Neural cell (in vitro differentiated cells): ENCODE measurements at regions not wholly inside any gene's neighbourhood (a gene's known extent, or its start where the extent isn't known, plus 50 kb on each side); places are given as distances from the start of the nearest gene placed in this dataset.

ENCODE experiments used
- H2AFZ ChIP-seq: fragments of 200-600, 300-800 bp; sonication (generic), shearing (Covaris generic); 2 replicates; pipeline ENCODE4 v1.6.0; 2014; ENCODE audit warnings: low read depth, mild to moderate bottlenecking, antibody characterized with exemption, low read length, moderate library complexity
- H3F3A ChIP-seq: fragments of 200-600 bp; shearing (Covaris generic); 2 replicates; pipeline ENCODE4 v1.6.1; 2016; ENCODE audit warnings: mild to moderate bottlenecking, moderate library complexity, mixed read lengths, antibody characterized with exemption, low read length; ENCODE audit not compliant: insufficient read depth, poor library complexity, severe bottlenecking
- H3K27ac ChIP-seq: fragments of 200-600, 300-800 bp; sonication (generic), shearing (Covaris generic); 2 replicates; pipeline ENCODE4 v1.5.1; 2014; ENCODE audit warnings: mild to moderate bottlenecking, low read length, moderate library complexity
- H3K27me3 ChIP-seq: fragments of 300-800, 200-600 bp; sonication (generic), shearing (Covaris generic); 2 replicates; pipeline ENCODE4 v1.6.0; 2014; ENCODE audit warnings: mild to moderate bottlenecking, low read depth, low read length, moderate library complexity; ENCODE audit not compliant: insufficient read depth
- H3K36me3 ChIP-seq: fragments of 300-800, 200-600 bp; sonication (generic), shearing (Covaris generic); 2 replicates; pipeline ENCODE4 v1.5.1; 2014; ENCODE audit warnings: mild to moderate bottlenecking, antibody characterized with exemption, low read length, moderate library complexity; ENCODE audit not compliant: insufficient read depth
- H3K4me2 ChIP-seq: fragments of 300-800, 200-600 bp; sonication (generic), shearing (Covaris generic); 2 replicates; pipeline ENCODE4 v1.6.0; 2014; ENCODE audit warnings: mild to moderate bottlenecking, low read length
- H3K4me3 ChIP-seq: fragments of 300-800, 200-600 bp; sonication (generic), shearing (Covaris generic); 2 replicates; pipeline ENCODE4 v1.5.1; 2014; ENCODE audit warnings: mild to moderate bottlenecking, low read length, moderate library complexity
- H3K79me2 ChIP-seq: fragments of 200-600 bp; shearing (Covaris generic); replicated peaks from 2 replicates; pipeline ENCODE4 v1.6.0; 2014; ENCODE audit warnings: mild to moderate bottlenecking, low read length, moderate library complexity; ENCODE audit not compliant: insufficient read depth
- H3K9ac ChIP-seq: fragments of 300-800, 200-600 bp; sonication (generic), shearing (Covaris generic); 2 replicates; pipeline ENCODE4 v1.6.1; 2016; ENCODE audit warnings: mild to moderate bottlenecking, low read length, mixed read lengths
- H3K9me2 ChIP-seq: fragments of 200-600 bp; shearing (Covaris generic); 2 replicates; pipeline ENCODE4 v1.6.1; 2016; ENCODE audit warnings: mild to moderate bottlenecking, low read length, mixed read lengths; ENCODE audit not compliant: insufficient read depth
- H3K9me3 ChIP-seq: fragments of 200-600, 300-800 bp; sonication (generic), shearing (Covaris generic); 2 replicates; pipeline ENCODE4 v1.6.1; 2016; ENCODE audit warnings: mild to moderate bottlenecking, mixed run types, low read length, moderate library complexity, mixed read lengths
- H4K20me1 ChIP-seq: fragments of 200-600 bp; shearing (Covaris generic); 2 replicates; pipeline ENCODE4 v1.6.1; 2016; ENCODE audit warnings: mild to moderate bottlenecking, mixed run types; ENCODE audit not compliant: insufficient read depth
- EP300 ChIP-seq: fragments of 450-650 bp; conservative IDR thresholded peaks from 2 replicates; pipeline ENCODE4 v1.6.1; 2014; ENCODE audit warnings: antibody characterized with exemption, mild to moderate bottlenecking, moderate library complexity; ENCODE audit not compliant: poor library complexity, severe bottlenecking
- EZH2 ChIP-seq: fragments of 200-600, 300-800 bp; shearing (Covaris generic), sonication (generic); IDR thresholded peaks from 2 replicates; pipeline ENCODE4 v1.6.1; 2014; ENCODE audit warnings: antibody characterized with exemption, low read length, borderline replicate concordance, mild to moderate bottlenecking; ENCODE audit not compliant: insufficient read depth, poor library complexity, severe bottlenecking
- MXI1 ChIP-seq: fragments of 450-650 bp; conservative IDR thresholded peaks from 2 replicates; pipeline ENCODE4 v1.6.1; 2014; ENCODE audit warnings: antibody characterized with exemption, mild to moderate bottlenecking; ENCODE audit not compliant: poor library complexity, severe bottlenecking
- POLR2AphosphoS5 ChIP-seq: IDR thresholded peaks from 2 replicates; pipeline ENCODE4 v1.6.1; 2012
- RAD21 ChIP-seq: fragments of 450-650 bp; conservative IDR thresholded peaks from 2 replicates; pipeline ENCODE4 v1.6.1; 2014; ENCODE audit warnings: antibody characterized with exemption, mild to moderate bottlenecking, moderate library complexity
- SMC3 ChIP-seq: fragments of 450-650 bp; conservative IDR thresholded peaks from 2 replicates; pipeline ENCODE4 v1.6.1; 2014; ENCODE audit warnings: antibody characterized with exemption, mild to moderate bottlenecking, moderate library complexity; ENCODE audit not compliant: poor library complexity
- TAF1 ChIP-seq: IDR thresholded peaks from 2 replicates; pipeline ENCODE4 v1.6.1; 2012; ENCODE audit warnings: low read depth
- TF ChIP-seq, protein P1 (sequence below): IDR thresholded peaks from 2 replicates; pipeline ENCODE4 v1.6.1; 2012; ENCODE audit warnings: borderline replicate concordance
- TF ChIP-seq, protein P2 (sequence below): fragments of 450-650 bp; IDR thresholded peaks from 2 replicates; pipeline ENCODE4 v1.5.1; 2014; ENCODE audit warnings: antibody characterized with exemption, mild to moderate bottlenecking, moderate library complexity; ENCODE audit not compliant: poor library complexity, severe bottlenecking

DNA sequence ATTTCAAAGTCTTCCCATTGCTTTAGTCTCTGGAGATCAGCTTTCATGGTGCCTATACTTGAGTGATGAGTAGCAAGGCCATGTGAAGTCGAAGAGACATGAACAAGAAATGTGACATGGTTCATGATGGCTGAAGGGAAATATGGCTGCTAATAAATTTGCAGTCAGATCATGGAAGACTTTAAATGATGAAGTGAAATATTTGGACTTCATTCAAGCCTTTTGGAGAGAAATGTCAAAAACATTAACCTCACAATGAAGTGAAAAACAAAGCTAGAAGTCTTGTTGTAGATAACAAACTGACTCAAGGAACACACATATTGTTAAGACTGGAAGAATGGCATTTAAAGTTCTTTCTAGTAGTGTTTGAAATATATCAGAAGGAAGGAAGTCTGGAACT lies 120.3 kb upstream of the CCDC54 start:
- Histone ChIP-seq H3K4me3 (no peak overlapping the region), H3K79me2 (no peaks in the 10 kb centered on the region), H3K9ac (no peak overlapping the region), H2AFZ (no peak overlapping the region), H3K36me3 (no peaks in the 10 kb centered on the region), H4K20me1 (no peaks in the 10 kb centered on the region), H3K9me3 (no peaks in the 10 kb centered on the region), H3K9me2 (no peaks in the 10 kb centered on the region), H3F3A (no peaks in the 10 kb centered on the region), H3K27ac (no peak overlapping the region), H3K4me2 (no peak overlapping the region), H3K27me3 (no peaks in the 10 kb centered on the region)
- TF ChIP-seq TAF1: no peak
- no peak for TF ChIP-seq MXI1
- TF ChIP-seq RAD21: no peak
- no peak for TF ChIP-seq SMC3
- TF ChIP-seq, protein P1, sequence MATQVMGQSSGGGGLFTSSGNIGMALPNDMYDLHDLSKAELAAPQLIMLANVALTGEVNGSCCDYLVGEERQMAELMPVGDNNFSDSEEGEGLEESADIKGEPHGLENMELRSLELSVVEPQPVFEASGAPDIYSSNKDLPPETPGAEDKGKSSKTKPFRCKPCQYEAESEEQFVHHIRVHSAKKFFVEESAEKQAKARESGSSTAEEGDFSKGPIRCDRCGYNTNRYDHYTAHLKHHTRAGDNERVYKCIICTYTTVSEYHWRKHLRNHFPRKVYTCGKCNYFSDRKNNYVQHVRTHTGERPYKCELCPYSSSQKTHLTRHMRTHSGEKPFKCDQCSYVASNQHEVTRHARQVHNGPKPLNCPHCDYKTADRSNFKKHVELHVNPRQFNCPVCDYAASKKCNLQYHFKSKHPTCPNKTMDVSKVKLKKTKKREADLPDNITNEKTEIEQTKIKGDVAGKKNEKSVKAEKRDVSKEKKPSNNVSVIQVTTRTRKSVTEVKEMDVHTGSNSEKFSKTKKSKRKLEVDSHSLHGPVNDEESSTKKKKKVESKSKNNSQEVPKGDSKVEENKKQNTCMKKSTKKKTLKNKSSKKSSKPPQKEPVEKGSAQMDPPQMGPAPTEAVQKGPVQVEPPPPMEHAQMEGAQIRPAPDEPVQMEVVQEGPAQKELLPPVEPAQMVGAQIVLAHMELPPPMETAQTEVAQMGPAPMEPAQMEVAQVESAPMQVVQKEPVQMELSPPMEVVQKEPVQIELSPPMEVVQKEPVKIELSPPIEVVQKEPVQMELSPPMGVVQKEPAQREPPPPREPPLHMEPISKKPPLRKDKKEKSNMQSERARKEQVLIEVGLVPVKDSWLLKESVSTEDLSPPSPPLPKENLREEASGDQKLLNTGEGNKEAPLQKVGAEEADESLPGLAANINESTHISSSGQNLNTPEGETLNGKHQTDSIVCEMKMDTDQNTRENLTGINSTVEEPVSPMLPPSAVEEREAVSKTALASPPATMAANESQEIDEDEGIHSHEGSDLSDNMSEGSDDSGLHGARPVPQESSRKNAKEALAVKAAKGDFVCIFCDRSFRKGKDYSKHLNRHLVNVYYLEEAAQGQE: no peak
- no peak for TF ChIP-seq POLR2AphosphoS5
- TF ChIP-seq, protein P2, sequence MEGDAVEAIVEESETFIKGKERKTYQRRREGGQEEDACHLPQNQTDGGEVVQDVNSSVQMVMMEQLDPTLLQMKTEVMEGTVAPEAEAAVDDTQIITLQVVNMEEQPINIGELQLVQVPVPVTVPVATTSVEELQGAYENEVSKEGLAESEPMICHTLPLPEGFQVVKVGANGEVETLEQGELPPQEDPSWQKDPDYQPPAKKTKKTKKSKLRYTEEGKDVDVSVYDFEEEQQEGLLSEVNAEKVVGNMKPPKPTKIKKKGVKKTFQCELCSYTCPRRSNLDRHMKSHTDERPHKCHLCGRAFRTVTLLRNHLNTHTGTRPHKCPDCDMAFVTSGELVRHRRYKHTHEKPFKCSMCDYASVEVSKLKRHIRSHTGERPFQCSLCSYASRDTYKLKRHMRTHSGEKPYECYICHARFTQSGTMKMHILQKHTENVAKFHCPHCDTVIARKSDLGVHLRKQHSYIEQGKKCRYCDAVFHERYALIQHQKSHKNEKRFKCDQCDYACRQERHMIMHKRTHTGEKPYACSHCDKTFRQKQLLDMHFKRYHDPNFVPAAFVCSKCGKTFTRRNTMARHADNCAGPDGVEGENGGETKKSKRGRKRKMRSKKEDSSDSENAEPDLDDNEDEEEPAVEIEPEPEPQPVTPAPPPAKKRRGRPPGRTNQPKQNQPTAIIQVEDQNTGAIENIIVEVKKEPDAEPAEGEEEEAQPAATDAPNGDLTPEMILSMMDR: no peak
- no peak for TF ChIP-seq EP300
- TF ChIP-seq EZH2: no peak

DNA sequence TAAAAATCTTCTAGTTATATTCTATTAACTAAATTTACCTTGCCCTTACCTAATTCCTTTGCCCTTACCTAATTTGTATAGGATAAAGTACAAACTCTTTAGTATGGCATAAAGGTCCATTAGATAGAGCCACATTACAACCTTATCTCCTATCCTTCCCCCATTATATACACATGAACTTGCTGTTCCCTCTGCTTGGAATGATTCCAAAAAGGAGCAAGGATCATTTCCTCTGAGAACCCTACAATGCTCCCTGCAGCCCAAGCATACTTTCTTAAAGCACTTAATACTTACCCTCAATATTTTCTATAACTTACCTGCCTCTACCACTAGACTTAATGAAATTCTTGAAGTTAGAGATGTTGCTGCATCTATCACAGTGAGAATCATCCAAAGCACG lies 118.9 kb upstream of the CCDC54 start:
- Histone ChIP-seq H3F3A (no peaks in the 10 kb centered on the region), H3K36me3 (no peaks in the 10 kb centered on the region), H3K9me3 (no peaks in the 10 kb centered on the region), H4K20me1 (no peaks in the 10 kb centered on the region), H3K9ac (no peak overlapping the region), H2AFZ (no peak overlapping the region), H3K4me3 (no peak overlapping the region), H3K27ac (no peak overlapping the region), H3K79me2 (no peaks in the 10 kb centered on the region), H3K4me2 (no peak overlapping the region), H3K9me2 (no peaks in the 10 kb centered on the region), H3K27me3 (no peaks in the 10 kb centered on the region)
- no peak for TF ChIP-seq MXI1
- no peak for TF ChIP-seq POLR2AphosphoS5
- TF ChIP-seq EZH2: no peak
- no peak for TF ChIP-seq SMC3
- TF ChIP-seq EP300: no peak
- TF ChIP-seq, protein P2: no peak
- TF ChIP-seq, protein P1: no peak
- TF ChIP-seq RAD21: no peak
- no peak for TF ChIP-seq TAF1
